ENCODE measurements at regions not wholly inside any gene's neighbourhood (a gene's known extent, or its start where the extent isn't known, plus 50 kb on each side); places are given as distances from the start of the nearest gene placed in this dataset.

GRCh38 chr11:103661991-103662390, 374.4 kb upstream of the DDI1 start:
- DNase-seq (ENCODE audit: low read depth, low spot score): no peak

DNA sequence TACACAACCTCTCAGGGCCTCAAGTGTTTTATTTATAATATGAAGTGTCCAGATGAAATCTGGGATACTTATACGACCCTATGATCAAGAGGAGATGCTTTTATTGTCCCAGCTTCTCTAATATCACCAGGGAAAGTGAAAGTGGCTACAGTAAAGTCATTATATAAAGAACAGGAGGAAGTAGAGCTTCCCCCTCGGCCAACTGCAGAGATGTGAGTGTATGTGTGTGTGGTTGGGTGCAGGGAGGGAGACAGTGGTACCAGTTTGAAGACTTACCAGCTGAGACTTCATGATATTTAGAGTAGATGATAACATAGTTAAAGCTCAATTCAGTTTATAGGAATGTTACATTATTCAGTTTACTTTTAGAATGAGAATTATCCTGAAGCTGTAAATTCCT, 373.6 kb upstream of the DDI1 start:
- DNase-seq (ENCODE audit: low read depth, low spot score): no peak

GRCh38 chr11:103668859-103669258, 367.6 kb upstream of the DDI1 start:
- DNase-seq (ENCODE audit: low read depth, low spot score): no peak

DNA sequence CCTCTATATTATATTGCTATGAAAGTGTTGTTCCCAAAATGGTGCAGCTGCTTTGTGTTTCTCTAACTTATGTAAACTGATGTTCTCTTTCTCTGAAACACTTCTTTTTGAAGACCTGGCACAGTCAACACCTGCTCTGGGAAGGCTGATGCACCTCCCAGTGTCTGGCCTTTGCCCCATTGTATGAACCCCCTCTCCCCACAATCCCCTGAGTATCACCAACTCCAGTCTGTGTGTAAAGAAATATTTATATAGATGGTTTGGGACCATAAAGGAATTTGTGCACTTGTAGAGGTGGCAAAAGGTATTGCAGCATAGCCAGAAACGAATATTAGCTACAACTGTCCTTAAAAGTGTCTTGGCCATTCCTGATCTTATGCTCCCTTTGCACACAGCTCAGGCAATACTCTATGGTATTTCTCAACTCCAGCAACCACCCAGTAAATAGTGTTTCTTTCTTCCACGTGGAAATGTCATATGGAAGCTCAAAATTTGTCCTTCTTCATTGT, 365.2 kb upstream of the DDI1 start:
- no peak for DNase-seq (ENCODE audit: low read depth, low spot score)

GRCh38 chr11:103673773-103674172, 362.7 kb upstream of the DDI1 start:
- peak; percentile 16 for DNase-seq (ENCODE audit: low read depth, low spot score)

GRCh38 chr11:103676413-103676812, 360.0 kb upstream of the DDI1 start:
- DNase-seq (ENCODE audit: low read depth, low spot score): no peak

- no peak for DNase-seq (ENCODE audit: low read depth, low spot score)
Observed at GRCh38 chr11:103680826-103681225, 355.6 kb upstream of the DDI1 start.

GRCh38 chr11:103681855-103682254, 354.6 kb upstream of the DDI1 start:
- no peak for DNase-seq (ENCODE audit: low read depth, low spot score)

DNA sequence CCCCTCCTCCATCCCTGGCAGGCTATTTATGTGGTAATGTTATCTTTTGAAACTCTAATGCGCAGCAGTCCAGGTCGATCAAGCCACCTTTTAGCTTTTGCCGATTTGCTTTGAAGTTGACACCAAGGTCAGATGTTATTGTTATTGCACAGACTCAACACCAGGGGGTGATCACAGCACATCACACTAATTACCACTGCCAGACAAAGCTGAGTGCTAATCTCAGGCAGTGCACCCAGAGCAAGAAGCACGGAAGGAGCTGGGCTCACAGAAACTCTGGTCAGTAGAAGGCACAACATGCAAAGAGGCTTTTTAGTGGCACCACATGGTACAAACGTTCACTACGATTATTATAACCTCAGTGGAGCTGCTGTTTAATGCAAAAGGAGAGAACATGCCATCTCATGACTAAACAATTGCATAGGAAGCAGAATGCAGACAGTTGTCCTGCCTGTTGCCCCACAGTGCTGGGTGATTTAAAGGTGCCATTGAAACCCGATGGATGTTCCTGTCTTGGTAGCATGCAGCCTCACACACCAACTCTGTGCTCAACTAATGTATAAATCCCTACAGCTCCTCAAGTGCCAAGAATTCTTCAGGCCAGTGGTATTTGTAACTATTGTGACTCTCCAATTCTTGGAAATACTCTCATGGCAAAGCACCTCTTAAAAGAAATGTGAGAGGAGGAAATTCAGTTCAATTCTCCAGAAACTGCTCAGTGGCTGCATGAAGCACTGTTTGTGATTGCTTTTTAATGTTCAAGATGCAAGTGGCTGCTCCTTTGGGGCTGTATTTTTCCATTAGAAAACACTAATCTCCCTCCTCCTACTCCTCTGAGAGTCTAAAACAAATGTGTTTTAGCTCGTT, 353.9 kb upstream of the DDI1 start:
- DNase-seq (ENCODE audit: low read depth, low spot score): peak; percentile 87

- DNase-seq (ENCODE audit: low read depth, low spot score): peak; percentile 22
Observed at GRCh38 chr11:103683576-103683975, 352.9 kb upstream of the DDI1 start.

GRCh38 chr11:103688924-103689323, 347.5 kb upstream of the DDI1 start:
- no peak for DNase-seq (ENCODE audit: low read depth, low spot score)

DNA sequence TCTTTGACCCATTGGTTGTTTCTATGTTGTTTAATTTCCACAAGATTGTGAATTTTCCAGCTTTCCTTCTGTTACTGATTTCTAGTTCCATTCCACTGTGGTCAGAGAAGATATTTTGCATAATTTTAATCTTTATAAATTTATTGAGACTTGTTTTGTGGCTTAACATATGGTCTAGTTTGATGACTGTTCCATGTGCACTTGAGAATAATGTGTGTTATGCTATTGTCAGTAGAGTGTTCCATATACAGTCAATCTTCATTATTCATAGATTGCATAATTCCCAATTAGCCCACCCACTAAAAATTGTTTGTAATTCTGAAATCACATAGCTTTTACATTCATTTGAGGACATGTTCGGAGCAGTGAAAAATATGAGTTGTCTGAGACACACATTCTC, 346.1 kb upstream of the DDI1 start:
- DNase-seq (ENCODE audit: low read depth, low spot score): no peak

DNA sequence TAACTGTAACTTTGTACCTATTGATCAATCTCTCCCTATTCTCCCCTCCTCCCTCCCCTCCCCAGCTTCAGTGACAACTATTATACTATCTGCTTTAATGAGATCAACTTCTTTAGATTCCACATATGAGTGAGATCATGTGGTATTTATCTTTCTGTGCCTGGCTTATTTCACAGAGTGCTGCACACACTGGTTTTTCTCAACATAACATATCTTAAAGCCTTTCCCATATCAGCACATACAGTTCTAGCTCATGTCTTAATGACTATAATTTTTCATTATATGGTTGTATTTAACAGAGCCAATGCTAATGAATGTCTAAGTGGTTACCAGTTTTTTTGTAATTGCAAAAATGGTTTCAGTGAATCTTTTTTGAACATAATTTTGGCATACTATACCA, 340.3 kb upstream of the DDI1 start:
- DNase-seq (ENCODE audit: low read depth, low spot score): no peak

DNA sequence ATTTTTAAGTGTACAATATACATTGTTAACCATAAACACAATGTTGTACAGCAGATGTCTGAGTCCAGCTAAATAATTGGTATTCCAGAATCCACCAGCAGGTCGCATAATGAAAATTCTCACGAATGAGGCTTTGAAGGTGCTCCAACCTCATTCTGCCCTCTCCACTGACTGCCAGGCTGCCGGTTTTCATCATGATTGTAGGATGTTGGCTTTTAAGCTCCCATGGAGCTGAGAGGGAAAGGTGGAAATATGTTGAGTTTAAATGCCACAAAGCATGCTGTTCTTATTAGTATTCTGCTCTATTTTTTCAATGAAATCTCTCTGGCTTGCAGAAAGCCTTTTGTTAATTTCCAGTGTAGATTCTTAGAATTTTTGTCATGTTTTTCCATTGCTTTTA, 337.2 kb upstream of the DDI1 start:
- peak; percentile 71 for DNase-seq (ENCODE audit: low read depth, low spot score)

DNA sequence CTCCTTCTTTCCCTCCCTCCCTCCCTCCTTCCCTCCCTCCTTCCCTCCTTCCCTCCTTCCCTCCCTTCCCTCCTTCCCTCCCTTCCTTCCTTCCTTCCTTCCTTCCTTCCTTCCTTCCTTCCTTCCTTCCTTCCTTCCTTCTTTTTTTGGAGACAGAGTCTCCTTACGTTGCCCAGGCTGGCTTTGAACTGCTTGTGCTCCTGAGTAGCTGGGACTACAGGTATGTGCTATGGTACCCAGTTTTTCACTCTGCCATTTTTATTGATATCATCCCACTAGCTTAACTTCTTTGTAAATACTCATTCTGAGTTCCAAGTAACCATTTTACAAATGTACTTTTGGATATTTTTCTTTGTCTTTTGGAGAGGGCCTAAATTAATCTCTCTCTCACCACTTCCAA, 336.8 kb upstream of the DDI1 start:
- DNase-seq (ENCODE audit: low read depth, low spot score): no peak

DNA sequence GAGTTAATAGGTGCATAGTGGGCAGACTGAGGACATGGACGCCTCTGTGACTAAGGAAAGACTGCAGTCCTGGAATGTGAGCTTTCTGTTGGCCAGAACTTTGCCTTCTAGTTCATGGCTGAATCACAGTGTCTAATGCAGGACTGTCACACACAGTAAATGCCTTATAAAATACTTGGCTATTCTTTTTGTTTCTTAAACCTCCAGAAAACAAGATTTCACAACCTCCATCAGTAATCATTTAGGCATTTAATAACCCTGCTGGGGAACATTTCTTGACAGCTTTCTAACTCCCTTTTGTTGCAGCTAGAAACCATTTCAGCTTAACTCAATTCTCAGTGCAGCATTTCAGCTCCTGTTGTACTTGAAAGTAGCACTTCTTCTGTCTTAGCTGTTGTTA, 335.8 kb upstream of the DDI1 start:
- DNase-seq (ENCODE audit: low read depth, low spot score): peak; percentile 76

DNA sequence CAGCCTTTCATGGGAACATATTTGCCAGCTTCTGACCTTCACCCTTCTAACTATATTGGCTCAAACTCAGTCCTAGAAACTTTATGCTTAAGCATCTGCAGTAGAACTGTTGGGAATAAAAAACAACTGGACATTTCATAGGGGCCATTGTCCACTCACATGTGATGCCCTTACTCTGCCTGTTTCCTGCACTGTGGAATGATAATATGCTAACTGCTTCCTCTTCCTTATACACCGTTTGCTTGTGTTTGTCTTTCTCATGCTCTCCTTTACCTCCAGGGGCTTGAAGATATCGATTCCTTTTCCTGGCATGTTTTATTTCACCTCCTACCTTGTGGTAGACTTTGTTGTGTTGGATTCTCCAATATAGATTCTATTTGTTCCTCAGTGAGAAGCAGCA, 333.0 kb upstream of the DDI1 start:
- no peak for DNase-seq (ENCODE audit: low read depth, low spot score)

DNA sequence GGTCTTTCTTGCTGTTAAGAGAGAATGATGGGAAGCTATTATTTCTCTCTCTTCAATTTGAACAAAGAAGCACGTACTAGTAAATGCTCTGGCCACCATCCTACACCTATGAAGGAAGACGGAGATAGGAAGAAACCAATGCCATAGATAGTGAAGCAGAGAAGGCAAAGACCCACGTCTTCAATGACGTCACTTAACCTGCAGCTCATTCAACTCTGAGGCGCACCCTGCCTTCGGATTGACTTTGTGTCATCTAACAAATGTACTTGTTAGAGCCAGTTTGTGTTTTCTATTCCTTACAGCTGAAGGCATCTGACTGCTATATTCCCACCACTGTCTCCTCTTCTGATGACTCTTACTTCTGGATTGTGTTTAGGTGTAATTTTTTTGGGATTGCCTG, 332.5 kb upstream of the DDI1 start:
- no peak for DNase-seq (ENCODE audit: low read depth, low spot score)

- no peak for DNase-seq (ENCODE audit: low read depth, low spot score)
Observed at GRCh38 chr11:103705642-103706041, 330.8 kb upstream of the DDI1 start.

DNA sequence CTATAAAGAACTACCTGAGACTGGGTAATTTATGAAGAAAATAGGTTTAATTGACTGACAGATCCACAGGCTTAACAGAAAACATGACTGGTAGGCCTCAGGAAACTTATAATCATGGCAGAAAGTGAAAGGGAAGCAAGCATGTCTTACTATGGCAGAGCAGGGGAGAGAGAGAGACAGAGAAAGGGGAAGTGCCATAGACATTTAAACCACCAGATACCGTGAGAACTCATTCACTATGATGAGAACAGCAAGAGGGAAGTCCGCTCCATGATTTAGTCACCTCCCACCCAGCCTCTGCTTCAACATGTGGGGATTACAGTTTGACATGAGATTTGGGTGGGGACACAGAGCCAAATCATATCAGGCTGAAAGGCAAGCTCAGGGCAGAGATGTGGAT, 327.1 kb upstream of the DDI1 start:
- DNase-seq (ENCODE audit: low read depth, low spot score): no peak

GRCh38 chr11:103714246-103714645, 322.2 kb upstream of the DDI1 start:
- DNase-seq (ENCODE audit: low read depth, low spot score): no peak

GRCh38 chr11:103716363-103716762, 320.1 kb upstream of the DDI1 start:
- no peak for DNase-seq (ENCODE audit: low read depth, low spot score)

DNA sequence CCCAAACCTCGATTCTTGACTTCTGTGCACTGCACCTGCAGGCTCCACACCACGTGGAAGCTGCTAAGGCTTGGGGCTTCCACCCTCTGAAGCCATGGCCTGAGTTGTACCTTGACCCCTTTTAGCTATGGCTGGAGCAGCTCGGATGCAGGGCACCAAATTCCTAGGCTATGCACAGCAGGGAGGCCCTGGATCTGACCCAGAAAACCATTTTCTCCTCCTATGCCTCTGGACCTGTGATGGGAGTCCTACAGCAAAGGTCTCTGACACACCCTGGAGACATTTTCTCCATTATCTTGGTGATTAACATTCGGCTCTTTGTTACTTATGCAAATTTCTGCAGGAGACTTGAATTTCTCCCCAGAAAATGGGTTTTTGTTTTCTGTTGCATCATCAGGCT, 309.2 kb upstream of the DDI1 start:
- DNase-seq (ENCODE audit: low read depth, low spot score): no peak

GRCh38 chr11:103729617-103730016, 306.8 kb upstream of the DDI1 start:
- no peak for DNase-seq (ENCODE audit: low read depth, low spot score)
